HL-60 (cell line): ENCODE measurements at regions not wholly inside any gene's neighbourhood (a gene's known extent, or its start where the extent isn't known, plus 50 kb on each side); places are given as distances from the start of the nearest gene placed in this dataset.

Source experiments
- TF ChIP-seq, protein P1 (sequence below): IDR thresholded peaks from 2 replicates; pipeline ENCODE4 v1.6.1; 2012; ENCODE audit warnings: low read depth; ENCODE audit not compliant: insufficient replicate concordance
- TF ChIP-seq, protein P2 (sequence below): IDR thresholded peaks from one replicate; pipeline ENCODE4 v1.5.1; 2011; ENCODE audit warnings: low read length, control low read depth, inconsistent platforms; ENCODE audit not compliant: insufficient read depth

DNA sequence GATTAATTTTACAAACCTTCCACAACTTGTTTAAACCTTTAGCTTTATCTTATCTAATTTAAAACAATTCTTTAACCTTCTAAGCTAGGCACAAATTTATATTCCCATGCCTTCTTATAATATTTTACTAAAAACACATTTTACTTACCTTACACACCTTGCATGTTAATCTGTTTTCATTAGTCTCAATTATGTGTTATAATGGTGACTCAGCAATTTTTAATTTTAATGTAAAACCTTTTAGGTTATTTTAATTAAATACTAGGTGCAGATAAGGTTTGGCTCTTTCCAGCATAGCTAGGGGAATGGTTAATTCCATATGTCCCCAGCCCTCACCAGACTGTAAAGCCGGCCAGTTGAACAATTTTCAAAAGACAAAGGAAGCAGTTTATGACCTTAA, 264.6 kb upstream of the SGO1 start:
- TF ChIP-seq, protein P1, sequence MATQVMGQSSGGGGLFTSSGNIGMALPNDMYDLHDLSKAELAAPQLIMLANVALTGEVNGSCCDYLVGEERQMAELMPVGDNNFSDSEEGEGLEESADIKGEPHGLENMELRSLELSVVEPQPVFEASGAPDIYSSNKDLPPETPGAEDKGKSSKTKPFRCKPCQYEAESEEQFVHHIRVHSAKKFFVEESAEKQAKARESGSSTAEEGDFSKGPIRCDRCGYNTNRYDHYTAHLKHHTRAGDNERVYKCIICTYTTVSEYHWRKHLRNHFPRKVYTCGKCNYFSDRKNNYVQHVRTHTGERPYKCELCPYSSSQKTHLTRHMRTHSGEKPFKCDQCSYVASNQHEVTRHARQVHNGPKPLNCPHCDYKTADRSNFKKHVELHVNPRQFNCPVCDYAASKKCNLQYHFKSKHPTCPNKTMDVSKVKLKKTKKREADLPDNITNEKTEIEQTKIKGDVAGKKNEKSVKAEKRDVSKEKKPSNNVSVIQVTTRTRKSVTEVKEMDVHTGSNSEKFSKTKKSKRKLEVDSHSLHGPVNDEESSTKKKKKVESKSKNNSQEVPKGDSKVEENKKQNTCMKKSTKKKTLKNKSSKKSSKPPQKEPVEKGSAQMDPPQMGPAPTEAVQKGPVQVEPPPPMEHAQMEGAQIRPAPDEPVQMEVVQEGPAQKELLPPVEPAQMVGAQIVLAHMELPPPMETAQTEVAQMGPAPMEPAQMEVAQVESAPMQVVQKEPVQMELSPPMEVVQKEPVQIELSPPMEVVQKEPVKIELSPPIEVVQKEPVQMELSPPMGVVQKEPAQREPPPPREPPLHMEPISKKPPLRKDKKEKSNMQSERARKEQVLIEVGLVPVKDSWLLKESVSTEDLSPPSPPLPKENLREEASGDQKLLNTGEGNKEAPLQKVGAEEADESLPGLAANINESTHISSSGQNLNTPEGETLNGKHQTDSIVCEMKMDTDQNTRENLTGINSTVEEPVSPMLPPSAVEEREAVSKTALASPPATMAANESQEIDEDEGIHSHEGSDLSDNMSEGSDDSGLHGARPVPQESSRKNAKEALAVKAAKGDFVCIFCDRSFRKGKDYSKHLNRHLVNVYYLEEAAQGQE = no peak
- TF ChIP-seq, protein P2, sequence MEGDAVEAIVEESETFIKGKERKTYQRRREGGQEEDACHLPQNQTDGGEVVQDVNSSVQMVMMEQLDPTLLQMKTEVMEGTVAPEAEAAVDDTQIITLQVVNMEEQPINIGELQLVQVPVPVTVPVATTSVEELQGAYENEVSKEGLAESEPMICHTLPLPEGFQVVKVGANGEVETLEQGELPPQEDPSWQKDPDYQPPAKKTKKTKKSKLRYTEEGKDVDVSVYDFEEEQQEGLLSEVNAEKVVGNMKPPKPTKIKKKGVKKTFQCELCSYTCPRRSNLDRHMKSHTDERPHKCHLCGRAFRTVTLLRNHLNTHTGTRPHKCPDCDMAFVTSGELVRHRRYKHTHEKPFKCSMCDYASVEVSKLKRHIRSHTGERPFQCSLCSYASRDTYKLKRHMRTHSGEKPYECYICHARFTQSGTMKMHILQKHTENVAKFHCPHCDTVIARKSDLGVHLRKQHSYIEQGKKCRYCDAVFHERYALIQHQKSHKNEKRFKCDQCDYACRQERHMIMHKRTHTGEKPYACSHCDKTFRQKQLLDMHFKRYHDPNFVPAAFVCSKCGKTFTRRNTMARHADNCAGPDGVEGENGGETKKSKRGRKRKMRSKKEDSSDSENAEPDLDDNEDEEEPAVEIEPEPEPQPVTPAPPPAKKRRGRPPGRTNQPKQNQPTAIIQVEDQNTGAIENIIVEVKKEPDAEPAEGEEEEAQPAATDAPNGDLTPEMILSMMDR = no peak
